ENCODE measurements at regions not wholly inside any gene's neighbourhood (a gene's known extent, or its start where the extent isn't known, plus 50 kb on each side); places are given as distances from the start of the nearest gene placed in this dataset.

- H3K4me1 Mint-ChIP-seq (ENCODE audit: unreplicated experiment): peaks cover 2% of the 10 kb centered on the region
- H3K36me3 Mint-ChIP-seq (ENCODE audit: low read depth, unreplicated experiment): no peaks in the 10 kb centered on the region
- no peak overlapping the region for H3K4me3 Mint-ChIP-seq (ENCODE audit: unreplicated experiment)
- H3K27me3 Mint-ChIP-seq (ENCODE audit: unreplicated experiment): no peaks in the 10 kb centered on the region
- H3K27ac Mint-ChIP-seq (ENCODE audit: unreplicated experiment): no peak overlapping the region
- DNase-seq (ENCODE audit: low spot score): no peak
- no peaks in the 10 kb centered on the region for H3K9me3 Mint-ChIP-seq (ENCODE audit: unreplicated experiment)
- no peak for TF ChIP-seq CTCF (IDR thresholded peaks at IDR 0.05; ENCODE audit: unreplicated experiment)
Observed at GRCh38 chr10:80755893-80756292, 218.2 kb downstream of the SH2D4B start.

- Mint-ChIP-seq H3K9me3 (ENCODE audit: unreplicated experiment) (no peaks in the 10 kb centered on the region), H3K27ac (ENCODE audit: unreplicated experiment) (no peak overlapping the region), H3K36me3 (ENCODE audit: low read depth, unreplicated experiment) (no peaks in the 10 kb centered on the region), H3K4me1 (ENCODE audit: unreplicated experiment) (no peaks in the 10 kb centered on the region), H3K27me3 (ENCODE audit: unreplicated experiment) (no peaks in the 10 kb centered on the region), H3K4me3 (ENCODE audit: unreplicated experiment) (no peak overlapping the region)
- TF ChIP-seq CTCF (IDR thresholded peaks at IDR 0.05; ENCODE audit: unreplicated experiment): no peak
- no peak for DNase-seq (ENCODE audit: low spot score)
Observed at GRCh38 chr10:80759693-80760092, 222.0 kb downstream of the SH2D4B start.

GRCh38 chr10:80760914-80761371 is 223.2 kb downstream of the SH2D4B start:
- no peaks in the 10 kb centered on the region for H3K27me3 Mint-ChIP-seq (ENCODE audit: unreplicated experiment)
- DNase-seq (ENCODE audit: low spot score): no peak
- no peak overlapping the region for H3K27ac Mint-ChIP-seq (ENCODE audit: unreplicated experiment)
- TF ChIP-seq CTCF (IDR thresholded peaks at IDR 0.05; ENCODE audit: unreplicated experiment): no peak
- H3K4me3 Mint-ChIP-seq (ENCODE audit: unreplicated experiment): no peak overlapping the region
- H3K9me3 Mint-ChIP-seq (ENCODE audit: unreplicated experiment): no peaks in the 10 kb centered on the region
- H3K36me3 Mint-ChIP-seq (ENCODE audit: low read depth, unreplicated experiment): no peaks in the 10 kb centered on the region
- no peaks in the 10 kb centered on the region for H3K4me1 Mint-ChIP-seq (ENCODE audit: unreplicated experiment)

GRCh38 chr10:80767963-80768362 is 230.3 kb downstream of the SH2D4B start:
- no peaks in the 10 kb centered on the region for H3K27me3 Mint-ChIP-seq (ENCODE audit: unreplicated experiment)
- H3K36me3 Mint-ChIP-seq (ENCODE audit: low read depth, unreplicated experiment): no peaks in the 10 kb centered on the region
- H3K9me3 Mint-ChIP-seq (ENCODE audit: unreplicated experiment): no peaks in the 10 kb centered on the region
- TF ChIP-seq CTCF (IDR thresholded peaks at IDR 0.05; ENCODE audit: unreplicated experiment): no peak
- H3K4me1 Mint-ChIP-seq (ENCODE audit: unreplicated experiment): peaks cover 24% of the 10 kb centered on the region
- DNase-seq (ENCODE audit: low spot score): no peak
- no peak overlapping the region for H3K4me3 Mint-ChIP-seq (ENCODE audit: unreplicated experiment)
- H3K27ac Mint-ChIP-seq (ENCODE audit: unreplicated experiment): no peak overlapping the region

GRCh38 chr10:80769700-80770160 is 232.0 kb downstream of the SH2D4B start:
- H3K4me1 Mint-ChIP-seq (ENCODE audit: unreplicated experiment): peaks cover 24% of the 10 kb centered on the region
- H3K36me3 Mint-ChIP-seq (ENCODE audit: low read depth, unreplicated experiment): no peaks in the 10 kb centered on the region
- DNase-seq (ENCODE audit: low spot score): no peak
- no peak for TF ChIP-seq CTCF (IDR thresholded peaks at IDR 0.05; ENCODE audit: unreplicated experiment)
- no peaks in the 10 kb centered on the region for H3K27me3 Mint-ChIP-seq (ENCODE audit: unreplicated experiment)
- no peaks in the 10 kb centered on the region for H3K9me3 Mint-ChIP-seq (ENCODE audit: unreplicated experiment)
- peak overlapping the region; percentile 20 for H3K27ac Mint-ChIP-seq (ENCODE audit: unreplicated experiment)
- H3K4me3 Mint-ChIP-seq (ENCODE audit: unreplicated experiment): no peak overlapping the region
